Kidney (tissue), 13 donors: ENCODE measurements at regions not wholly inside any gene's neighbourhood (a gene's known extent, or its start where the extent isn't known, plus 50 kb on each side); places are given as distances from the start of the nearest gene placed in this dataset.

Experiments used
- DNase-seq, 5 donors: peaks; one replicate each; pipeline ENCODE4 v3.0.0-alpha.2; 2013 to 2020
- FAIRE-seq: peaks from 2 replicates; lab custom pipeline; 2012; peaks lifted over from hg19 to GRCh38; lab: Jason Lieb, UNC
- H3K27ac ChIP-seq, 2 donors: one replicate each; pipeline ENCODE4 v1.7.0; 2013; ENCODE audit warnings: low read depth in 2 of 2, low read length in 2 of 2, inconsistent platforms in 1 of 2
- H3K27me3 ChIP-seq: one replicate; pipeline ENCODE4 v1.7.1; 2013; ENCODE audit warnings: low read length, inconsistent platforms; ENCODE audit not compliant: control insufficient read depth, insufficient read depth
- H3K36me3 ChIP-seq, 3 donors: one replicate each; pipeline versions ENCODE4 v1.7.0 to v1.7.1; 2013; ENCODE audit warnings: low read length in 3 of 3, control low read depth in 1 of 3, inconsistent platforms in 1 of 3; ENCODE audit not compliant: insufficient read depth in 3 of 3, control insufficient read depth in 2 of 3
- H3K4me1 ChIP-seq, 3 donors: one replicate each; pipeline versions ENCODE4 v1.7.0 to v1.7.1; 2013; ENCODE audit warnings: low read length in 3 of 3, inconsistent platforms in 1 of 3, low read depth in 1 of 3; ENCODE audit not compliant: control insufficient read depth in 2 of 3, insufficient read depth in 2 of 3
- H3K4me3 ChIP-seq, 3 donors: one replicate each; pipeline versions ENCODE4 v1.7.0 to v1.8.1; 2013; ENCODE audit warnings: low read length in 3 of 3, control low read depth in 1 of 3, inconsistent platforms in 1 of 3
- H3K9ac ChIP-seq, 3 donors: one replicate each; pipeline versions ENCODE4 v1.7.0 to v1.7.1; 2013; ENCODE audit warnings: low read length in 3 of 3, control low read depth in 1 of 3, inconsistent platforms in 1 of 3
- H3K9me3 ChIP-seq, 3 donors: one replicate each; pipeline versions ENCODE4 v1.7.0 to v1.7.1; 2013; ENCODE audit warnings: low read length in 3 of 3, control low read depth in 1 of 3, inconsistent platforms in 1 of 3; ENCODE audit not compliant: control insufficient read depth in 2 of 3, insufficient read depth in 1 of 3
- intact Hi-C: fragments of 100-400 bp; cut with DNase I; formaldehyde crosslinking; loops from one replicate; pipeline ENCODE4 v1.11.1; 2022
- TF ChIP-seq, protein P1 (sequence below): IDR thresholded peaks from 3 replicates; pipeline ENCODE4 v1.5.1; 2012; ENCODE audit warnings: mild to moderate bottlenecking, moderate library complexity, borderline replicate concordance; ENCODE audit not compliant: insufficient read depth; ENCODE audit errors: extremely low read depth
- donor health status: control.
- donor health status: control.
- donor health status: control.
- donor health status: control.
- donor health status: control.
- donor health status: DM: yes; HTN: yes; CAD: no.
- donor health status: Normal renal cell carcinoma (clear cell type).

DNA sequence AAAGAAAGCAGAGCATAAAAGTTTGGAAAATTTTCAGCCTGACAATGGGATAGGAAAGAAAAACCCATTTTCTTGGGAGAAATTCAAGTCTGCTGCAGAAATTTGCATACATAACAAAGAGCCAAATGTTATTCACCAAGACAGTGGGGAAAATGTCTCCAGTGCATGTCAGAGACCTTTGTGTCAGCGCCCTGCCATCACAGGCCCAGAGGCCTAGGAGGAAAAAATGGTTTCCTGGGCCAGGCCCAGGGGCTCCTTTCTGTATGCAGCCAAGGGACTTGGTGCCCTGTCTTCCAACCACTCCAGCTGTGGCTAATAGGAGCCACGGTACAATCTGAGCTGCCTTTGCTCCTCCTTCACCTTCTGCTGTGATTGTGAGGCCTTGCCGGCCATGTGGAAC, 189.1 kb upstream of the PITRM1 start:
- Histone ChIP-seq H3K27ac (no peak overlapping the region), H3K4me3 (no peak overlapping the region), H3K9ac (no peak overlapping the region), H3K27me3 (no peaks in the 10 kb centered on the region), H3K4me1 (no peaks in the 10 kb centered on the region), H3K36me3 (no peaks in the 10 kb centered on the region), H3K9me3 (peaks cover 0 to 3% (median 0%) of the 10 kb centered on the region in 3 donors)
- intact Hi-C loops, result no loop called here
- FAIRE-seq (no peak), DNase-seq (no peak)
- TF ChIP-seq, protein P1, sequence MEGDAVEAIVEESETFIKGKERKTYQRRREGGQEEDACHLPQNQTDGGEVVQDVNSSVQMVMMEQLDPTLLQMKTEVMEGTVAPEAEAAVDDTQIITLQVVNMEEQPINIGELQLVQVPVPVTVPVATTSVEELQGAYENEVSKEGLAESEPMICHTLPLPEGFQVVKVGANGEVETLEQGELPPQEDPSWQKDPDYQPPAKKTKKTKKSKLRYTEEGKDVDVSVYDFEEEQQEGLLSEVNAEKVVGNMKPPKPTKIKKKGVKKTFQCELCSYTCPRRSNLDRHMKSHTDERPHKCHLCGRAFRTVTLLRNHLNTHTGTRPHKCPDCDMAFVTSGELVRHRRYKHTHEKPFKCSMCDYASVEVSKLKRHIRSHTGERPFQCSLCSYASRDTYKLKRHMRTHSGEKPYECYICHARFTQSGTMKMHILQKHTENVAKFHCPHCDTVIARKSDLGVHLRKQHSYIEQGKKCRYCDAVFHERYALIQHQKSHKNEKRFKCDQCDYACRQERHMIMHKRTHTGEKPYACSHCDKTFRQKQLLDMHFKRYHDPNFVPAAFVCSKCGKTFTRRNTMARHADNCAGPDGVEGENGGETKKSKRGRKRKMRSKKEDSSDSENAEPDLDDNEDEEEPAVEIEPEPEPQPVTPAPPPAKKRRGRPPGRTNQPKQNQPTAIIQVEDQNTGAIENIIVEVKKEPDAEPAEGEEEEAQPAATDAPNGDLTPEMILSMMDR, result no peak

DNA sequence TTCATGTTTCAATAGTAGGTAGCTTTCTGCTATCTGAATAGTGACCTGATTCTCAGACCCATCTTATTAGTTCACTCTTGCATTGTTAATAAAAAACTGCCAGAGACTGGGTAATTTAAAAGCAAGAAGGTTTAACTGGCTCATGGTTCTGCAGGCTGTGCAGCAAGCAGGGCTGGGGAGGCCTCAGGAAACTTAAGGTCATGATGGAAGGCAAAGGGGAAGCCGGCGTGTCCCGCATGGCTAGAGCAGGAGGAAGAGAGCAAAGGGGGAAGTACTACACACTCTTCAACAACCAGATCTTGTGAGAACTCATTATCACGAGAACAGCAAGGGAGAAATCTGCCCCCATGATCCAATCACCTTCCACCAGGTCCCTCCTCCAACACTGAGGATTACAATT, 185.2 kb upstream of the PITRM1 start:
- intact Hi-C loops, result no loop called here
- no peak for FAIRE-seq
- H3K27ac ChIP-seq, result no peak overlapping the region
- H3K4me1 ChIP-seq, result no peaks in the 10 kb centered on the region
- DNase-seq, result no peak
- H3K9ac ChIP-seq, result no peak overlapping the region
- TF ChIP-seq, protein P1, result no peak
- peaks cover 0 to 3% (median 0%) of the 10 kb centered on the region in 3 donors for H3K9me3 ChIP-seq
- no peaks in the 10 kb centered on the region for H3K36me3 ChIP-seq
- no peaks in the 10 kb centered on the region for H3K27me3 ChIP-seq
- no peak overlapping the region for H3K4me3 ChIP-seq

DNA sequence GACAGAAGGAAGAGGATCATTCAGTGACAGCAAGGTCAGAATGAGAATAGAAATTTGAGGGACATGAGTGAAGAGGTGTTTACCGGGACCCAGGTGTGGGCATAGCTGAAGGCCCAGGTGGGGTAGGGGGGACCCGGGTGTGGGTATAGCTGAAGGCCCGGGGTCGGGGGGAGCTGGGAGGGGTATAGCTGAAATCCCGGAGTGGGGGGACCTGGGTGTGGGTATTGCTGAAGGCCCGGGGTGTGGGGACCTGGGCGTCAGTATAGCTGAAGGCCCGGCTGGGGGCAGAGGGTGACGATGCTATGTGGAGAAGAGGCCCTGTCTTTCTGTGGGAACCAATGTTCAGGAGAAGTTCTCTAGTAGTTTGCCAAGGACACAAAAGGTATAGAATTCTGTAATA, 183.0 kb upstream of the PITRM1 start:
- Histone ChIP-seq H3K4me1 (no peaks in the 10 kb centered on the region), H3K9ac (no peak overlapping the region), H3K36me3 (no peaks in the 10 kb centered on the region), H3K4me3 (no peak overlapping the region), H3K27ac (no peak overlapping the region), H3K9me3 (no peaks in the 10 kb centered on the region), H3K27me3 (no peaks in the 10 kb centered on the region)
- intact Hi-C loops, result no loop called here
- TF ChIP-seq, protein P1, result no peak
- no peak for DNase-seq
- no peak for FAIRE-seq
